ENCODE measurements at regions not wholly inside any gene's neighbourhood (a gene's known extent, or its start where the extent isn't known, plus 50 kb on each side); places are given as distances from the start of the nearest gene placed in this dataset.

- TF ChIP-seq CTCF (IDR thresholded peaks at IDR 0.05; ENCODE audit: insufficient read depth, low read depth, low read length): no peak
- TF ChIP-seq EZH2 (IDR thresholded peaks at IDR 0.05; ENCODE audit: insufficient read depth, low read length): no peak
Measured at GRCh38 chr15:20295238-20295811, 246.3 kb downstream of the GOLGA6L6 start.
